HG03354 (cell line): ENCODE measurements at regions not wholly inside any gene's neighbourhood (a gene's known extent, or its start where the extent isn't known, plus 50 kb on each side); places are given as distances from the start of the nearest gene placed in this dataset.

ENCODE experiments used
- ATAC-seq: cut with Tn5 transposase; IDR thresholded peaks from one replicate; pipeline ENCODE4 v1.9.1; 2021; ENCODE audit warnings: mild to moderate bottlenecking; ENCODE audit not compliant: unreplicated experiment, poor library complexity, severe bottlenecking

DNA sequence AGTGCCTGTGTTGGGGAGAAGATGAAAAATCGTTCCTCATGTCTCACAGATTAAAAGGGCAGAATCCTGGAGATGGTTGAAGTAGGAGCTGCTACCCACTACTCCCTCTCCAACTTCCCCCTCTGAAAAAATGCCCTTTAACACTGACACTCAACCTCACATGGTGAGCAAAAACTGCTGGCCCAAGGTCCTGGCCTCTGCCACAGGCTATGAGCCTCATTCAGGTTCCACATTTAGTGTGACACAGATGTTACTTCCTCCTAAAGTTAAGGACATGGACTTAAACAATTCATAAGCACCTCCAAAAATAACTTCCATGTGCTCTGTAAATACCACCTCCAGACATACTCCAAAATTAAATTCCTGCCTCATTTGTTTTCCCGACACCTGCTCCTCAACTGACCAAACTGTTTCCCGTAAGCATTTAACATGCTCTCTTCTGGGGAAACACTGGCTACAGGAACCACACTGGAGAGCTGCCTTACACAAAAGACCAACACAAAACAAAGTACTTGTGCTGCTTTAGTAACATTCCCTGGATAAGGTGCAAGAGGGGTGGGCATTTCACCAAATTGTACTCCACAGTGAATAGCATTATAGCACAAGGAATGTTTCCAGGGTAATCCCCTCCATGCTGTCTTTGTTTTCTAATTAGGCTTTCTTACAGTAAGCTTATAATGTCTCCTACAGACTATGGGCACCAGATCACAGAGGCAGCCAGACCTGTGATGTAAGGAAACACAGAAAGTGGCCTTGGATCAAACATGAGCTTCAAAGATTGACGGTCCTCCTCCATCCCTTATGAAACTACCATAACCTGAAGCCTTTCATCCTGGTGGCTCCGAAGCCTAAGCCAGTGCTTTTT lies 57.0 kb downstream of the PHLDA1 start:
- no peak for ATAC-seq

DNA sequence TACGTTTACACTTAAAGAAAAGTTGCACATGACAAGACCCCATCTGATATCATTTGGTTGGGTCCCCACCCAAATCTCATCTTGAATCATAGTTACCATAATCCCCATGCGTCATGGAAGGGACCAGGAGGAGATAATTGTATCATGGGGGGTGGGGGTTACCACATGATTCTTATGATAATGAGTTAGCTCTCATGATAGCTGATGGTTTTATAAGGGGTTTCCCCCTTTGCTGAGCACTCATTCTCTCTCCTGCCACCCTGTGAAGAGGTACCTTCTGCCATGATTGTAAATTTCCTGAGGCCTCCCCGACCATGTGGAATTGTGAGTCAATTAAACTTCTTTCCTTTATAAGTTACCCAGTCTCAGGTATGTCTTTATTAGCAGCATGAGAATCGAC lies 60.3 kb downstream of the PHLDA1 start:
- ATAC-seq: no peak

DNA sequence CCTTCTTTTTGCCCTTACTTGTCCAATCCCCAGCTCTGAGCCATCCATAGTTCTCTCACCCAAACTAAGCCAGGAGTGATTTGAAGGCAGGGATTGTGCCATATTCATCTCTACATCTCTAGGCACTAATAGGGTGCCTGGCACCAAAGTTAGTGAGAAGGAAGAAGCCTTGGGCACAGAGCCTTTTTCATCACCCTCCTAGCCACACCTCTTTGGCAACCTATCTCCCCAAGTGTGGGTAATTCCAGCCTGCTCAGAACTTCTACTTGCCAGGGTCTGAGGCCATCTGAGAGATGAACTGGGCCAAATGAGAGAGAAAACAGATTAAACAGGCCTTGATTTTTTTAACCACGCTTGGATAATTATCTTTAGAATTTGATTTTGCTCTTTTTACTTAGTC lies 61.3 kb downstream of the PHLDA1 start:
- no peak for ATAC-seq

DNA sequence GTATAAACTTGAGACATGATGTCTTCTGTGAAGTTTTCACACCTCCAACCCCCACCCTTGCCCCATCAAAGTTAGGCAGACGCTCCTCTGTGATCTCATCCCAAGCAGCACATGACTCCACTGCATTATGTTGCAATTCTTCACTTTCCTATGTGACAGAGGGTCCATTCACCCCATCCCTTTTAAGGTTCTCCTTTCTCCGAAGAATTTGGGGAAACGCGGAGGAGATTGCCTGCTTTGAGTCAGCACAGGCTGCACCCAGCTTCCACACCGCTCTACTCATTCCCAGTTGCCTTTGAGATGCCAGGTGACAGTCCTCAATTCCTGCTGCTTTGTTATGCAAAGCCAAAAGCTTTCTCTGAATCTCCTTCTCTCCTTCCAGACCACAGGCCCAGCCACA lies 61.8 kb downstream of the PHLDA1 start:
- ATAC-seq: no peak

DNA sequence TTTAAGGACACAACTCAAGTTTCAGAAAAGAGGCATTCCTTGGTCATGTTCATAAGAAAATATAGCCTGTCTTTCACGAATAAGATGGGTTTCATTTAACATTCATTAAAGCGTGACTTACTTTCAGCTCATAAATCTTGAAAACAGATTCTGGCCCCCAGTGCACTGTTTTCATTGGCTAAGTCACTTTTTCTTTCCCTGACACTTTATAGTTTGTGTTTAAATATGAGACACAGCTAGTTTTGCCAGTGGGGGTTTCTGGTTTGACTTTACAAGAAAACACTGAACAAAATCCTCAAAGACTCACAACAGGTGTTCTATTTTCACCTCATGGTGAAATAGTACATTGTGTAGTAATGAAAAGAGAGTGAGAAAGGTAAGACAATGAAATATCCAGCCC lies 65.9 kb downstream of the PHLDA1 start:
- no peak for ATAC-seq

DNA sequence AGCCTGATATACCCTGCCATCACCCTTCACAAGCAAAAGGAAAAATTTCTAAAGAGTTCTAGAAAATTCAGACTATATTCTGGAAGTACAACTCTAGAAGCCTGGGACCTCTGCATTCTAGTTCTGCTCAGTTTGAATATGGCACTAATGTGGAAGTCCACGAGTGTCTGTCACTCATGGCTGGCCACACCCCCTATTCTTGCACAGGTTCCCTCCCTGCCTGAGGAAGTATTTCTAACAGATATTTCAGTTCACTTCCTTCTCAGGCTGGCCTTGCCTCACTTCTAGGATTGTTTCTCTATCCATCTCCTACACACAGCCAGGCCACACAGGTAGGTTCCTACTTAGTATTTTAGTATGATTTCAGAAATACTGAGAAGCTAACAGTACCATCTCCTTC lies 67.4 kb downstream of the PHLDA1 start:
- ATAC-seq: no peak

DNA sequence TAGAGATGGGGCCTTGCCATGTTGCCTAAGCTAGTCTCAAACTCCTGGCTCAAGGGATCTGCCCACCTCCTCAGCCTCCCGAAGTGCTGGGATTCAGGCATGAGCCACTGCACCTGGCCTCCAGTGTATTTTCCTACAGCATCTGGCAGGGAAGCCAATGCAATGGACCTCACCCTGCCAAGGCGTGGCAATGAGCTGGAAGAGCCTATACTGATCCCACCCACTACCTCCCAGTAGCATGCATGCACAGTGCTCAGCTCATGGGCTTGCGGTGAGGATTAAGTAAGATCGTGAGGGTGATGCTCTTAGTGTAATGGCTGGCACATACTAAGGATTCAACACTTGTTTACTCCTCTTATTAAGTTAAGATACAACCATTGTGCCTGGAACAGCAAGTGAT lies 69.7 kb downstream of the PHLDA1 start:
- ATAC-seq: no peak

DNA sequence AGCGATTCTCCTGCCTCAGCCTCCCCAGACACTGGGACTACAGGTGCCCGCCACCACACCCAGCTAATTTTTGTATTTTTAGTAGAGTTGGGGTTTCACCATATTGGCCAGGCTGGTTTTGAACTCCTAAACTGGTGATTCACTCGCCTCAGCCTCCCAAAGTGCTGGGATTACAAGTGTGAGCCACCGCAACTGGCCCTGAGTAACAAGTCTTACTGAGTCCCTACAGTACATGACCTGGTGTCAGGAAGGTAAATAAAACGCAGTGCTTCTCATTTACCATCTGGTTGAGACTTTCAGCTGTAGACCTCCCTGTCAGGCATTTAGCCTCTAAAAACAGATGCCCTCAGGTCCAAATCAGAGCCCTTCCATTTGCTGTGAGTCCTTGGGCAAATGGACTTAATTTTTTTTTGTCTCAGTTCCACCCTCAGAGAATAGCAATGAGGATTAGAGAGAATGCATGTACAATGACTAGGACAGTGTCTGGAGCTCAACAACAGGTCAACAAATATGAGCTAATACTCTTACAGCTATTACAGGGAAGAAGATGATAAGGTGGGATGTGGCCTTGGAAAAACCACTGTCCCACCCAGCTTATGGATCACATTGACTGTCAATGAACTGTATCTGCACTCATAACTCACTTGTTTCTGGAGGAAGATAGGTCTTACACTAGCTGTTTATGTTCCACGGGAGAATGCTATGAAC lies 70.5 kb downstream of the PHLDA1 start:
- no peak for ATAC-seq

DNA sequence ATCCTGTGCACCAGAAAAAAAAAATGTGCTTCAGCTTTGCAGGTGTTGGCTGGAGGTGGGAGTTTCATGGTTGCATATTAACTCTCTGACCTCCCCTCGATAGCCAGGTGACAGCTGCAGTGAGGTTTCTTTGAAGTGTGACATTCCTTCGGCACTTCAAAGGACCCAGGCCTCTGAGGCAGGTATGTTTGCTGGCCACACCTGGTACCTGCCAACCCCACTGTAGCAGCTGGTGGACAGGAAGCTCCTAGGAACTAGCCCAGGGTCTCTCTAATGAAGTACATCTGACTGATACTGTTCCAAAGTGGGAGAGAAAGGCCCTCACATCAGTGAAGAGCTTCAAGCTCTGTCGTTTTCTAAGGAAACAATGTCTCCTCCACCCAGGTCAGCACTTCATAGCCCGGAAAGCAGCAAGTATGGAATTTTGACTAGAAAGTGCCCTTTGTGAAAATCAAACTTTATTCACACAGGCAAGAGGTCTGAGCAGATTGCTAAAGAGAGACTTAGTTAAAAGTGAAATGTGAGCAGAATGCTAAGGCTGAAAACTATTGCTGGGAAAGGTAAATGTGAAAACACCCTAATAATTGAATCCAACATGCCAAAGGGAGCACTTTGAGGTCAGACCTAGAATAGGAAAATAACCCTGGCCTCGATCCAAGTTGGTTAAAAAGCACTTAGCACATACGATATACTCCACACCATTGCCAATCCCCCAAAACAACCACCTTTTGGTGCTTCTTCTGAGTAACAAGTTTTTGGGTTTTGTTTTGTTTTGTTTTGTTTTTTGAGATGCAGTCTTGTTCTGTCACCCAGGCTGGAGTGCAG lies 71.3 kb downstream of the PHLDA1 start:
- ATAC-seq: peak; percentile 70

DNA sequence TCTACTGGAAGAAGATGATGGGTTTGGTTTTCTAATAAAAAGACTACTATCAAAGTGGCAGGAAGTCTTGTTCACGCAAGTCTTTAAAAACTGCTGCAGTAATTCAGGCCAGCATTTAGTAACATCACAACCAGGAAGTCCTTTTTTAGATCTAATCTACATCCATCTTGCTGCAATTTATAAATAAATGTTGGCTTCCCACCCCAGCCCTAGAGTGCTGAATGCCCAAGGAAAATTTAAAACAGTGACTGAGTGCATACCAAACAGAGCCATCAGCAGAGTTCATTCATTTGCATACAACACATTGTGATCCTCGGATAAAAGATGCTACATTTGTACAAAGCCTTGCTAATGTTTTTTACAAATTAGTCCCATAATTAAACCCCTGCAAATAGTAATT lies 72.1 kb downstream of the PHLDA1 start:
- no peak for ATAC-seq

DNA sequence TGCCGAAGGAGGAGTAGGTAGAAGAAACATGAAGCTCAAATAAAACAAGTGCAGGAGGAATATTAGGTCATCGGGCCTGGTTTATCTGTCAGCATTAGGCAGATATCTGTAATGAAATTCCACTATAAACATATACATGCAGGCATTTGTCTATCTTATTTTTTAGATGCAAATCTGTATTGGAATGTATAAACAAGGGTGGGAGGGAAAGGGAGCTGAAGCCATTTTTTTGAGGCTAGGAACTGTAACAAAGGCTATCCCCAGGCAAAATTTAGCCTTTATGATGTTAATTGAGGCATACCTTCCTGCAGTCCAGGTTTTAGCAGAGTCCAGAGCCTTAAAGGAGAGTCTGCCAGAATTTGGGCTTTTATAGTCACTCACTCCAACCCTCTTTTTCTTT lies 72.5 kb downstream of the PHLDA1 start:
- no peak for ATAC-seq

DNA sequence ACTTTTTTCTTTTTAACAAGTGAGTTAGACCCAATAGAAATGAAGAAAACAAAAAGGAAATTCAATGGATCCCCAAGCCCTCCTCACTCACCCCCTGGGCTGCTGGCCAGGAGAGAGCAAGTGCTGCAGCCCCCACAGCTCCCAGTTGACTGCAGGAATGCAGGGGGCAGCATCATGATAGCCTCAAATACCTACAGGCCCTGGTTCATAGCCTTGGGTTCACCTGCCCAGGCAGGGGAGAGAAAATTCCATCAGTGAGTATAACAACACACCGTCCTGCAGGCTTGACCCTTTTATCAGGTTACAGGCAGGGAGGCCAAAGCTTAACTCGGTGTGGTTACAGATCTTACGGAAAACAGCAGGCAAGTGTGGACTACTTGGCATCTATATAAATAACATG lies 76.3 kb downstream of the PHLDA1 start:
- no peak for ATAC-seq

DNA sequence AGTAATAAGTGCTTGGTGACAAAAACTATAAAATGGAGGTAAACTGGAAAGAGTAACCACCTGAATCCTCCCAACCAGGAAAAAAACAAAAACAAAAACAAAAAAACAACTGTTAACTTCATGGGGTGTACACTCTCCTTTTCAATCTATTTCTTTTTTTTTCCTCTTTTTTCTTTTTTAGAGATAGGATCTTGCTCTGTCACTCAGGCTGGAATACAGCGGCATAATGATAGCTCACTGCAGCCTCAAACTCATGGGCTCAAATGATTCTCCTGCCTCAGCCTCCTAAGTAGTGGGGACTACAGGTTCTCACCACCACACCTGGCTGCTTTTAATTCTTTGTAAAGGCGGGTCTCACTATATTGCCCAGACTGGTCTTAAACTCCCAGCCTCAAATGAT lies 76.8 kb downstream of the PHLDA1 start:
- ATAC-seq: no peak

DNA sequence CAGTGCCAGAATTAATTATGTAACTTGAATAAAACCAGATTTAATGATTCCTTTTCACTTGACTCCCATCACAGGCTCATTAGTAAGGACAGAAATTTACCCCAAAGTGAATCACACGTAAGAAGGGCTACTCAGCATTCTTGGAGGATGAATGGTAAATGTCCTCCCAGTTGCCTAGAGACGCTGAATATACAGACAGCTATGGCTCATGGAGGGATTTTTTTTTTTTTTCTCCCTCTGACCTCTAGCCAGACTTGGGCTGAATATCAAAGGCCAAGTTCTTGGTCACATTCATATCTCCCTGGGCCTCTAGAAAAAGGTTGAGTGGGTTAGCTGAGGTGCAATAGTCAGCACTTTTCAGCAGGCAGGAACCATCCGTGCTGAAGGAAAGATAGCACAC lies 77.5 kb downstream of the PHLDA1 start:
- no peak for ATAC-seq

DNA sequence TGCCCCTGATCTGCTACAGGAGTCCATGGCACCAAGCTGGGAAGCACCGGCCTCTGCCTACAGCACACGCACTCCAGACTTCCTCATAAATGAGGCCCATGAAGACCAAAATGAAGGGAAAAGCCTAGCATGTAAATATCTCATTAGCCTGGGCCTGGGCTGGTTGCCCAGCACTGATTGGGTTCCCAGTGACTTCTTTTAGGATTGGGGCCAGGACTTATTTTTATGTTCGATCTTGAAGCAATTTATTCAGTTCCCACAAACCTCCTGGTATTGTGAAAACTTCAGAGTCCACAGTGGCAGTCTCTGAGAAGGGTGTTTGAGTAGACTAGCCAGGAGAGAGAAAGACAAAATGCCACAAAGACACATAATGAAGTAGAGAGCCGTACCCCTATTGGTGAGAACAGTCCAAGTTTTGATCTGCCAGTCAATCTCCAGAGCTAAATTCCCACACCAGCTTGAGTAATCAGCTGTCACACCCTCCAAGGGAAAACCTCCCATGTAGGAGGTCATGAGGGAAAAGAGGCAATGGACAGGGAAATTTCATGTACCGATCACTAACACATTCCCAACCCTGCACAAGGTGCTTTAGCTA lies 78.2 kb downstream of the PHLDA1 start:
- no peak for ATAC-seq

DNA sequence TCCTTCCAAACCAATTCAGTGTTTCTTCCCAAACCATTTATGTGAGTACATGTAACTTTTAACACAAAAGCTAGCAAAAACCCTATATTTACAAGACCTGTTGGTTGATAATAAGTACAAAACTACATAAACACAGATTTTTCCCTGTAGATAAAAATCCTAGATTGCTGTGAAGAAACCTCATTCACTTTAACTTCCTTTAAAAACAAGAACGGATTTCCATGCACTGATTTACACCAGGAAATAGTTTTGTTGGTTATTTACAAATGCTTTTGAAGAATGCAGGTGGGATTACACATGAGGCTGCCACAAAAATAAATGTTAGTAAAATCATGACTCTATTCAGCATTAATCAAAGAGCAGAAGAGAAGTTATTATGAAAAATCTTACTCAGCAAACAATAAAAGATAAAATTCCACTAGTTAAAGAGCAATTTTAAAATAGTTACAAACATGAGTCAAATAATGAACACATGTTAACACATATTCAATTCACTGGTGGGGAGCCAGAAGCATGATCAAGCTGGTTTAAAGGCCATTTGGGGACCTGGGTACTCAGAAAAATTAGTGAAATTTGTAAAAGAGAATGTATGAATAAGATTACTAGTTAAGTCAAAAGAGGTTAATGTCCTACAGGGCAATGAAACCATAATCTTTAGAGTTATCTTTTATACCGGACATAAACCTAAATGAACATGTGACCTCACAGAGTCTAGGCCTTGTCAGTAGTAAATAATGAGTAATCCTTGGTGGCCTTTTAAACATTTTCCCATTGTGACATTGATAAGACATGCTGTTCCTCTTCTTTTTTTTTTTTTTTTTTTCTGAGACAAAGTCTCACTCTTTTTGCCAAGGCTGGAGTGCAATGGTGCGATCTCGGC lies 79.9 kb downstream of the PHLDA1 start:
- ATAC-seq: no peak

DNA sequence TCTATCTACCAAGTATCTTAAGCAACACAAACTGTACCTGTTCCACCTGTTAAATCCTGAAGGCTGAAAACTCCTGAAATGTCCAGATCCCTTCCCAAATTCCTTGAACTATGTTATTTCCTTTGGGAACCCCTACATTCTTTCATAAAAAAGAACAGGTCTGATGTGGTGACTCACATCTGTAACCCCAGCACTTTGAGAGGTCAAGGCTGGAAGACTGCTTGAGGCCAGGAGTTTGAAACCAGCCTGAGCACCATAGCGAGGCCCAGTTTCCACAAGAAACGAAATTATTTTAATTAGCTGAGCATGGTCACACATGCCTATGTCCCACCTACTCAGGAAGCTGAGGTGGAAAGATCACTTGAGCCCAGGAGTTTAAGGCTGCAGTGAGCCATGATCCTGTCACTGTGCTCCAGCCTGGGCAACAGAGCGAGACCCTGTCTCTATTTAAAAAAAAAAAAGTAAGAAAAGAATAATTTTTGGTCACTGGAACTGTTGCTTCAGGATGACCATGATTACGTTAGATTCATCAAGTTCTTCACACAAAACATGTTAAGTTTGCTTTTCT lies 84.3 kb downstream of the PHLDA1 start:
- ATAC-seq: no peak

DNA sequence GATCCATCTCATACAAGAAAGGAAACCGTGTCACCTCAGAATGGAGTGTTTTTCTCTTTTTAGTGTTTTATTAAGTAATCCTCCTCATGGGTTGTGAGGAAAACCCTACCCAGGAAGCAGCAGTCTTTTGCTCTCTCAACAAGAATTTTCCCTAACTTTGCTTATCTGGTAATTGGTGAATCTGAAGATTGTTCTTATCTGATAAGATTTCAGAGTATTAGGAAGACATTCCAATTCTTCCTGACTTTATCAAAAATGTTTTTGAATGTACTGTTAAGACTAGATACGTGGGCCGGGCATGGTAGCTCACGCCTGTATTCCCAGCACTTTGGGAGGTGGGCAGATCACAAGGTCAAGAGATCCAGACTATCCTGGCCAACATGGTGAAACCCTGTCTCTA lies 86.0 kb downstream of the PHLDA1 start:
- ATAC-seq: no peak

DNA sequence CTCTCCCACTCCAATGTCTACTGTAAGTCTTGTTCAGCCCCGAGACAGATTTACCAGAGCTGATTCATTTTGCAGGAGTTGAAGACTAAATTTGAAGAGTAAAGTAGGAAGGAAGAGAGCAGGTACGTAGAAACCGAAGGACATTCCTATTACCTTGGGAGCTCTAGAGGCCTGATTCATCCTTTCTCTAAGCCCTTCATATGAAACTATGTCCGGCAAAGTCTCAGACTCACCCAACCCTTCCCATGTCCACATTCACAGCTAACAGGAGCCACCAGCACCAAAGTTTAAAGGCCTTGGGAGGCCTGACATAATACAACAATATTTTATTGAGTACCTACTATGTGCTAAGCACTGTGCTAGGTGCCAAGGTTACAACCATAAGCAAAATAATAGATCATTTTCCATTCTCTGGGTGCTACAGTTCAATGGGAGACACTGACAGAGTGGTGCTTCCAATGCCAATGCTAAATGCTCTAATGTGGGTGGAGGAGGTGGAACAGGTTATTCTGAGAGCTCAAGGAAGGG lies 86.6 kb downstream of the PHLDA1 start:
- no peak for ATAC-seq
